Hepatocyte (in vitro differentiated cells): ENCODE measurements at regions not wholly inside any gene's neighbourhood (a gene's known extent, or its start where the extent isn't known, plus 50 kb on each side); places are given as distances from the start of the nearest gene placed in this dataset.

Experiments
- CTCF ChIP-seq: fragments of 200-600 bp; sonication (generic); IDR thresholded peaks from 2 replicates; pipeline ENCODE4 v1.5.1; 2016; ENCODE audit warnings: antibody characterized with exemption, mild to moderate bottlenecking; ENCODE audit not compliant: poor library complexity
- EZH2 ChIP-seq: fragments of 200-600 bp; sonication (generic); IDR thresholded peaks from 2 replicates; pipeline ENCODE4 v1.6.1; 2016; ENCODE audit warnings: antibody characterized with exemption, mild to moderate bottlenecking, borderline replicate concordance
- EZH2phosphoT487 ChIP-seq: fragments of 200-600 bp; sonication (generic); IDR thresholded peaks from one replicate; pipeline ENCODE4 v1.6.1; 2018; ENCODE audit warnings: antibody characterized with exemption, mild to moderate bottlenecking, low read depth, moderate library complexity; ENCODE audit not compliant: unreplicated experiment, severe bottlenecking

DNA sequence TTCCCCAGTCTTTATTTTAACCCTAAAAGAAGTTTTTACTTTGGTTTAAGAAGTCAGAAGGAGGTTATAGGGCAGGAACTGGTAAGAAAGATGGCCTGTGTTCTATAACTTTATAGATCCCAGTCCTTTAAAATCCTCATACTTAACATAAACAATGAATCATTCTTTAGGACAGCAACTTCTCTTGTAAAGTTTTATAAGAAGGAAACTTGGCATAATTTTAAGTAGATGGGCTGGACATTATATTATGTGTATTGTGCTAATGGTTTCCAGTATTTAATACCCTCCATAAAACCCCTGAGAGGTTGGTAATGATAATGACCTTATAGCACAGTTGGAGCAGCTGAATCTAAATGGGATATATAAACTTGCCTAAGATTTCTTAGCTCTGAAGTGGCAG, 247.2 kb downstream of the FAM170A start:
- TF ChIP-seq CTCF (no peak), EZH2 (no peak), EZH2phosphoT487 (no peak)
